Ecto neural progenitor cell (in vitro differentiated cells): ENCODE measurements at regions not wholly inside any gene's neighbourhood (a gene's known extent, or its start where the extent isn't known, plus 50 kb on each side); places are given as distances from the start of the nearest gene placed in this dataset.

Source experiments
- DNase-seq: peaks from one replicate; pipeline ENCODE4 v3.0.0-alpha.2; 2018; ENCODE audit warnings: low spot score

DNA sequence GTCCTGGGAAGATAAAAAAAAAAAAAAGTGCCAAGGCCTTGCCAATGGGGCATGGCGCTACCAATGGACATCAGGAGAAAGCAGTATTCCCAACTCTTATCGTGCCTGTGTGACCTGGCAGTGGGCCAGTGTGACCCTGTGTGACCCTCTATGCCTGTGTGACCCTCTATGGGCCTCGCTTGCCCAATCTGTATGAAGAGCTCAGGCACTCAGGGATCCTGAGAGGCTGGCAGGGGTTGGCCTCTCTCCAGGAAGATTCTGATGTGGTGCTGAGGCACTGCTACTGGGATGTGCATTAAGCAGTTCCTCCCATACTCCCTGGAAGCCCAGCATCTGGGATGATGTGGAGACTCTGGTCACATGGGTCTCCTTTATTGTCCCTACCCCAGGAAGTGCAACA lies 179.2 kb downstream of the MACROH2A1 start:
- peak; percentile 27 for DNase-seq

DNA sequence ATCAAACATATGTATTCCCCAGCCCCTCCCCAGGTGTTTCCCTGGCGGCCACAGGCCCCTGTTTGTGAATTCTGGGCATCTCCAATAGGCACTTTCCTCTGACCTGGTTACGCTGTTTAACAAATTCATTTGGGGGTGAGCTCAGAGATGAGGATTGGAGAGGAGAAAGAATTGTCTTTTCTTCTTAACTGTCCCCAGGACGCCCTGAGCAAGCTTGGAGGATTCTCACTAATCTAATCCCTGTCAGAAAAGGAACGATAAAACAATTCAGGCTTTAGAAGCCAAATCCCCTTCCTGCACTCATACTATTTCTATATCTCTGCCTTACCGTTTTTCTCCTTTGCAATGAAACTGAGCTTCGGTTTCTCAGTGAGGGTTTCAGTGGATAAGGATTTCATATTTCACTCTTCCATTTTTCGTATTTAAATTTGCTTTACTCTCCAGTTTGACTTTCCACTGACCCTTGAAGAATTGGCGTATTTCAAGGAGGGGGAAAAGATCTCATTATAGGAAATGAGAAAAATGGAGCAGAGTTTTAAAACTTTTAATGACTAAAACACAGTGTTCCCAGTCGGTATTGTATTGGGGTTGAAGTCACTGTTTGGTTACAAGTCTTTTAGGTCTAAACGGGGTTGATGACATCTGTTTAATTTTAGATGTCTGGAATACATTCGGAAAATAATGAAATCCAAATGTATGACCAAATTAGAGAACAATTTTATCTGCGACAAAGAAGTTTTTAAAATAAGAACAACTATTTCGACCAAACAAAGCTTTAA lies 180.1 kb downstream of the MACROH2A1 start:
- no peak for DNase-seq

- peak; percentile 43 for DNase-seq
Observed at GRCh38 chr5:135218486-135218755, 180.6 kb downstream of the MACROH2A1 start.

- DNase-seq, result peak; percentile 42
Observed at GRCh38 chr5:135217669-135218485, 181.2 kb downstream of the MACROH2A1 start.

- peak; percentile 34 for DNase-seq
Observed at GRCh38 chr5:135216471-135217343, 182.3 kb downstream of the MACROH2A1 start.

DNA sequence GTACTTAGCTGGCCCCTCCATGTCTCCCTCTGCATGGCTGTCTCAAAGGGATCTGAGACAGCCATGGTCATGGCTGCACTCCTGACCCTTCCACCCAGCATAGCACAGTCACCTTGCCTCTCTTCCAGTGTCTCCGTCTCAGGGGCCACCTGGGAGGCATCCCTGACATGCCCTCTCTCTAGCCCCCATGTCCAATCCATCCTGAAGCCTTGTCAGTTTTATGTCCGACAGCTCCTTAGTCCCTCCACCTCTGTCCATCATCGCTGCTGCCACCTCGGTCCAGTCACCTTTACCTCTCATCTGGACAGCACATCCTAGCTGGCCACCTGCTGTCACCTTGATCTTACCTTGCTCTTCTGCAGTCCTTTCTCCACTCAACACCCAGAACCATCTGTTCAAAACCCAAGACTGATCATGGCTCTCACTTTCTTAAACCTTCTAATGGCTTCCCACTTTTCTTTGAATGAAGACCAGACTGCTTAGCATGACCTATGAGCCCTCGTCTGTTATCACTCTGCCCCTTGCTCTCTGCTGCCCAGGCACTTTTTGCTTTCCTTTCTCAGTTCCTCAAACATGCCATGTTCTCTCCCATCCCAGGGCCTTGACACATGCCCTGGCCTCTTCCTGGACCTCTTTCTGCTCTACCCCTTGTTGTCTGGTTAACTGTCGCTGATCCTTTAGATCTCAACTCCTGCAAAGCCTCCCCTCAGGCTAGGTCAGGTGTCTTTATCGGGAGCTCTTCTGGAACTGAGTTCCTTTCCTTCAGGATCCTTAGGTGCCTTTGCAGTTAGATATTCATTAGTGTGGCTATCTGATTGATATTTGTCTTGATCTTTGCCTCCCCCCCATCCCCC lies 181.8 kb upstream of the PITX1 start:
- DNase-seq, result peak; percentile 35

- DNase-seq, result peak; percentile 10
Observed at GRCh38 chr5:135214897-135215616, 181.0 kb upstream of the PITX1 start.

DNA sequence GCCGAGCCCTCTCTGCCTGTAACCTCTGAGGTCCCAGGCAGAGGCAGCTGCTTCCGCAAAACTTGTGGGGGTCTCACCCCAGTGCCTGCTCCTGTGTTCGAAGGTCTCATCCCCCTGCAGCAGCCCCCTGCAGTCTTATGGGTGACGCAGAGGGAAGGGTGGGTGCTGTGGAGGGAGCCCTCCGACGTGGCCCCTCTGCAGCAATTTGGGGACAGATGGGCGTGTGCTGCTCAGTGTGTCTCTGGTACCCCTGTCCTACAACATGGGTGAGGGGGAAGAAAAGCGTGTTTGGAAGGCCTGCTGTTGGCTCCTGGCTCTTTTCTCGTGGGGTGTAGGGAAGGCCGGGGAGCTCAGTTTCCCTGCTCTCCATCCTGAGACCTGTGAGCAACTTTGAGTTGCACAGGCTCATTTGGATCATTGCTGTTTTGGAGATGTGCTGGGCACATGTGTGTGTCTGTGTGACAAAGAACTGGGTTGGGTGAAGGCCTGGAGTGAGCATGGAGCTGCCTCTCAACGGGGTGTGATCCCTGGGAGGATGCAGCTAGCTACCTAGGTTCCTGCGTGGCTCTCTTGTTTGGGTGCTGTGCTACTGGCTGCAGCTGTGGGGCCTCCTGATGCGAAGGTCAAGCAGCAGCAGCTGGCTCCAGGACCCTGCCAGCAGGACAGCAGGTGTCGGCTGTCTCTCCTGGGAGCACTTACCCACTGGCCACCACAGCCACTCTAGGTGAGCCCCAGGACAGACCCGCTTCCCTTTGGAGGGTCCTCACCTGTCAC lies 179.6 kb upstream of the PITX1 start:
- DNase-seq, result peak; percentile 38

DNA sequence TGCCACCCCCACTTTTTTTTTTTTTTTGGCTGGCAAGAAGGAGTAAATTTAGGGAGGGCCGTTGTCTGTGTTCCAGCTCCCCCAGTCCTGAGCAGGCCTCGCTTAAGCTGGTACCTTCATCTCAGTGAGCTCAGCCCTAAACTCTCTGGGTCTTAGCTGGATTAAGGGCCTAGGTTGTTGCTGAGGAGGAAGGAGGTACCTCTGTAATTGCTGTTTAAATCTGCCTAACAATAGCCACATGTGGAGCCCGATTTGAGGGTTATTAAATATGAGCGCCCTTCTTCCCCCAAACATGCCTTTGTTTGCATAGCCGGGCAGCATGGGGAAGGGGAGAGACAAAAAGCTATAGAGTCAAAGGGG lies 179.0 kb upstream of the PITX1 start:
- DNase-seq, result no peak

DNA sequence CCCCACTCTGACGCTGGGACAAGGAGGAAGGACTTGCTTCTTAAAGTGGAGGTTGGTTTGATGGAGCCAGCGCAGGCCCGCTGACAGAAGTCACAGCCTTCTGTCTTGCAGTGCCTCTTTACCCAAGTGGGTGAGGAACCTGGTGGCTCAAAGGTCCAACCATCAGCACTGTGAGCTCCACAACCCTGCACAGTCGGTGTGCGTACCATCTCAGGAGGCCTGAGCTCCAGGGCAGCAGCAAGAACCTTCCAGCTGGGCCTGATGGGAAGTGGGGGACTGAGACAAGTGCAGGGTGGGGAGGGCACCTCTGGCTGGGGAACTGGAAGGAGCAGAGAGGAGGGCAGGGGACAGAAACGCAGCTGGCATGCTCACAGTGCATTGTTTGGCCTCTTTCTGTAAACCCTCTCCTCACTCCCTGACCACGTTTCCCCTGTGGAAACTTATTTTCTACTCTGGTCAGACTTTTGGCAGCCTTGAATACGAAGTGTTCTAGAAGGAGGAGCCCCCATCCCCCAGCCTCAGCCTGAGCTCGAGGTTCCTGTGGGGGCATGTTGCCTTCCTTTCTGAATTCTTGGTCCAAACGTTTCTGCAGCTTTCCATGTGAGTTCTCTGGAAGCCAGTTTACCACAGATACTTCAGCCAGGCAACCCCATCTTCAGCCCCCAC lies 178.5 kb upstream of the PITX1 start:
- peak; percentile 38 for DNase-seq

- DNase-seq, result no peak
Observed at GRCh38 chr5:135211791-135212190, 177.8 kb upstream of the PITX1 start.

DNA sequence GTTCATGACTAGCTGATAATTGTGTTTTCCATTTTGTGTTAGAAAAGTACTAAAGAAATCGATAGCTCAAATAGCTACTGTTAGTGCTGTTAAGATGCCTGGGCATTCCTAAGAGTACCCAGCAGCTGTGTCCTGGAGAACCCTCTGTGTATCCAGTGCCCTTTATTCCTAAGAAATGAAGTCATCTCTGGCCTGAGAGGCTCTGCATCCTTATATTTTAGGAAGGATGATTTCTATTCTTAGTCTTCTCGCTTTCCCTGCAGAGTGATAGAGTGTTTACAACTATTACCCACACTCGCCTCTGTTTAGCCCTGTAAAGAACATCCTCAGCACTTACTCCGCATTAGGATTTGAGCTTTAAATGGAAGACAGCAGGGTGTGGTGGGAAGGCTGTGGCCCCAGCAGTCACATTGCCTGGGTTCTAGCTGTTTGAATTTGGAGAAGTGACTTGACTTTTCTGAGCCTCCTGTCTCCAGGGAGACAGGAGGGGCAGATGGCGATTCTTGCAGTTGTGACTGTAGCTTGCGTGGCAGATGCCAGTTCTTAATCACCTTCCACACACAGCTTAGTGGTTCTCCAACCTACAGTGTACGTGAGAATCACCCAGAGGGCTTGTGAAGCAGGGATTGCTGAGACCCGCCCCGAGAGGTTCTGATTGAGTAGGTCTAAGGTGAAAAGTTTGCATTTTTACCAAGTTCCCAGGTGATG lies 177.2 kb upstream of the PITX1 start:
- DNase-seq, result no peak

- no peak for DNase-seq
Observed at GRCh38 chr5:135210286-135211055, 176.4 kb upstream of the PITX1 start.

DNA sequence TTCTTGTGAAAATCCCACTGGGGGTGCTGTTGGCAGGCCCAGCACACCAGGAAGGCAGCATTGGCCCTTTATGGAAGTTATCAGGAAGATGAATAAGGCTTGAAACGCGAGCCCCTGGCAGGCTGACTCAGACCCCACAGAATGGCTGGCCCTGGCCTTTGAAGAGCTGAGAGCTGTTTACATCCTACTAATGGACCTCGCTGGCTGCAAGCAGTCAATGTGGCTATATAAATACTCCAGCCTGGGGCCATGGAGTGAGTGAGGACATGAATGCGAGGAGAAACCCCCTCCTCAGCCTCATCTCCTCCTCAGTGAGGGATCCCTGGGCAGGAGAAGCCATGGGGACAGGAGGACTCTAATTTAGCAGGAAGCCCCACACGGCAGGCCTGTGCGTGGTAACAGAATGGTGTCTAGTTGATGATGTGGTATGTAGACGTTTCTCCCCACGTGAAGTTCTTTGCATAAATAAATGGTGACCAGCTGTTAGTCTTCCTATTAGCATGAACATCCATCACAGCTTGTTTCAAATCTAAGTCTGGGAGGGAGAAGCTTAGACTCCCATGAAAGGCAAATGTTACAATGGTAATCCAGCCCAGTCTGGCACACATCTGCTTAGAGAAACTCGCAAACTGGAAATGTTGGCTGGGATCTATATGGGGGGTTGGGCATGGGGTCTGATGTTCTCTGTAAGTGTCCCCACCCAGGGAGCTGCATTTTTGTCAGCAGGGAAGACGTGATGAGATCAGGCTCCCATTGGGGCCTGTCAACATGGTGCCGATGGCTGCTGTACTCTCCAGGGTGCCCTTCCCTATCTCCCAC lies 175.1 kb upstream of the PITX1 start:
- peak; percentile 41 for DNase-seq

GRCh38 chr5:135208555-135208902 lies 174.5 kb upstream of the PITX1 start:
- no peak for DNase-seq

- no peak for DNase-seq
Observed at GRCh38 chr5:135207866-135208265, 173.8 kb upstream of the PITX1 start.

DNA sequence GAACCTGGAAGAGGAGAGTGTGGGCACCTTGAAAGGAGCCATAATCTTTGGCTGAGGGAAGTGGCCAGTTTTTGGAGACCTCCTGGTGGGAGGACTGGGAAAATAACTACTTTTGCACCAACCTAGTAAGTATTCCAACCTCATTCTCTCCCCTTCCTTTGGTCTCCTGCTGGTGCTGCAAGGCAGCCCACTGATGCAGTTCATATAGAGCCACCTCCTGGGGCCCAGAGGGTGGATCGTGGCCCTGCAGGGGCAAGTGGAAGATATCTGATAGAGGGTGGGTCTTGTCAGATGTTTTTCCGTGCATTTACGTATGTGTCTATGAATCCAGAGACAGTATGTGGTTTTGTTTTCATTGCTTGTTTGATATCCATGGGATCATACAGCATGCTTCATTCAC lies 172.8 kb upstream of the PITX1 start:
- DNase-seq, result no peak
